Stomach (tissue), 4 donors: ENCODE measurements at regions not wholly inside any gene's neighbourhood (a gene's known extent, or its start where the extent isn't known, plus 50 kb on each side); places are given as distances from the start of the nearest gene placed in this dataset.
A peak's percentile ranks its signal among the peaks of the same experiment; 100 is the strongest.

ENCODE experiments used
- CTCF ChIP-seq, 7 experiments: fragments of 450-650 bp in 4 of 7; fragments of 200-600 bp in 3 of 7; sonication (generic) in 3 of 7; IDR thresholded peaks; one replicate each; pipeline ENCODE4 v1.5.1; 2016 to 2019; ENCODE audit warnings: antibody characterized with exemption in 7 of 7, control low read depth in 2 of 7, mild to moderate bottlenecking in 1 of 7
- POLR2AphosphoS5 ChIP-seq, 3 donors: sonication (generic); formaldehyde crosslinking; IDR thresholded peaks; one replicate each; pipeline ENCODE4 v1.6.1; 2016; ENCODE audit warnings: antibody characterized with exemption in 3 of 3

- TF ChIP-seq CTCF (IDR thresholded peaks at IDR 0.05) = peak in 5 of 7 experiments; percentile 73 to 82 (median 78)
- peak in 1 of 3 donors; percentile 11 for TF ChIP-seq POLR2AphosphoS5 (IDR thresholded peaks at IDR 0.05)
Observed at GRCh38 chr6:138590796-138591709, 91.8 kb upstream of the NHSL1 start.
